ENCODE measurements at regions not wholly inside any gene's neighbourhood (a gene's known extent, or its start where the extent isn't known, plus 50 kb on each side); places are given as distances from the start of the nearest gene placed in this dataset.

DNA sequence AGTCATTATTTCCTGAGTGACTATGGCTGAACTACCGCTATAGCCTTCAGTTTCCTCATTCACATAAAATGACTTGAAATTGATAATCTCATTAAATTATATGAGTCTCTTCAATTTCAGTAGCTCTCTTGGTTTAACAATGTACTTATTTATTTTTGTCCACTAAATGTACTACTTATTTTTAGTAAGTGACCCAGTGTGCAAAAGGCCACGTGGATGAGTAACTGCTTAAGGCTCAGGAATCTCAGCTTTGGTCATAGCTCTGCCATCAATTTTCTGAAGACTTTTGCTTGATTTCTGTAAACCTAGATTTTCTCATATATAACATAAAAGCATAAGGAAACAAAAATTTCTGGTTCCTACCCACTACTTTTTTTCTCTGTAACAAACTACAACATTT is 1132.9 kb upstream of the CDH8 start:
- Mint-ChIP-seq H3K36me3 (no peaks in the 10 kb centered on the region), H3K4me1 (no peaks in the 10 kb centered on the region), H3K9me3 (peaks cover 9 to 30% of the 10 kb centered on the region in 2 donors), H3K4me3 (no peak overlapping the region), H3K27me3 (ENCODE audit: low read depth in 2 of 2) (no peaks in the 10 kb centered on the region), H3K27ac (no peak overlapping the region)
- intact Hi-C loops (cut with micrococcal nuclease) = no loop called here
- Histone ChIP-seq H3K4me3 (ENCODE audit: low read length) (no peak overlapping the region), H3K4me1 (ENCODE audit: control insufficient read depth, insufficient read depth, low read length) (no peaks in the 10 kb centered on the region), H3K36me3 (ENCODE audit: control insufficient read depth, insufficient read depth, low read length) (no peaks in the 10 kb centered on the region), H3K9me3 (ENCODE audit: control insufficient read depth, insufficient read depth, low read length) (peaks cover 12% of the 10 kb centered on the region), H3K27me3 (ENCODE audit: control insufficient read depth, insufficient read depth, low read length) (no peaks in the 10 kb centered on the region), H3K27ac (ENCODE audit: low read length) (no peak overlapping the region)
- no peak for DNase-seq
- TF ChIP-seq, protein P1, sequence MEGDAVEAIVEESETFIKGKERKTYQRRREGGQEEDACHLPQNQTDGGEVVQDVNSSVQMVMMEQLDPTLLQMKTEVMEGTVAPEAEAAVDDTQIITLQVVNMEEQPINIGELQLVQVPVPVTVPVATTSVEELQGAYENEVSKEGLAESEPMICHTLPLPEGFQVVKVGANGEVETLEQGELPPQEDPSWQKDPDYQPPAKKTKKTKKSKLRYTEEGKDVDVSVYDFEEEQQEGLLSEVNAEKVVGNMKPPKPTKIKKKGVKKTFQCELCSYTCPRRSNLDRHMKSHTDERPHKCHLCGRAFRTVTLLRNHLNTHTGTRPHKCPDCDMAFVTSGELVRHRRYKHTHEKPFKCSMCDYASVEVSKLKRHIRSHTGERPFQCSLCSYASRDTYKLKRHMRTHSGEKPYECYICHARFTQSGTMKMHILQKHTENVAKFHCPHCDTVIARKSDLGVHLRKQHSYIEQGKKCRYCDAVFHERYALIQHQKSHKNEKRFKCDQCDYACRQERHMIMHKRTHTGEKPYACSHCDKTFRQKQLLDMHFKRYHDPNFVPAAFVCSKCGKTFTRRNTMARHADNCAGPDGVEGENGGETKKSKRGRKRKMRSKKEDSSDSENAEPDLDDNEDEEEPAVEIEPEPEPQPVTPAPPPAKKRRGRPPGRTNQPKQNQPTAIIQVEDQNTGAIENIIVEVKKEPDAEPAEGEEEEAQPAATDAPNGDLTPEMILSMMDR (IDR thresholded peaks at IDR 0.05) = no peak
- 73% methylated on average over 1 of the region's 2 CpGs for WGBS (ENCODE audit: insufficient coverage)
- ATAC-seq = no peak

DNA sequence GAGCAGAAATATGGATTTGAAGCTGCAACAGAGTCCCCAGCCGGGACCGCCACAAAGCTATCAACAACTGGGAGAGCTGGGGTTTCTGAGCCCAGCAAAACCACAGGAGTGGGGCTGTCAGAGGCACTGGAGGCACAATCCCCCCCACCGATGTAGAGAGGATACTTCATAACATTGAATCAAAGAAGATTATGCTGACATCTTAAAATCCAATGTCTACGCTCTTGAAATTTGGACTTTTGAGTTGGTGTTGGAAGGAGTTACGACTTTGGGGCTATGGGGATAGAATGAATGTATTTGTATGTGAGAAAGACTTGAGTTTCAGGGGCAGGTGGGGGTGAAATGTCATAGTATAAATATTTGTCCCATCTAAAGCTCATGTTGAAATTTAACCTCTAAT is 1121.6 kb upstream of the CDH8 start:
- Mint-ChIP-seq H3K27ac (no peak overlapping the region), H3K36me3 (peaks cover 6% of the 10 kb centered on the region), H3K27me3 (ENCODE audit: low read depth in 2 of 2) (no peaks in the 10 kb centered on the region), H3K9me3 (peaks cover 9 to 13% of the 10 kb centered on the region in 2 donors), H3K4me1 (no peaks in the 10 kb centered on the region), H3K4me3 (no peak overlapping the region)
- ATAC-seq (no peak), DNase-seq (no peak)
- Histone ChIP-seq H3K4me1 (ENCODE audit: control insufficient read depth, insufficient read depth, low read length) (no peaks in the 10 kb centered on the region), H3K4me3 (ENCODE audit: low read length) (no peak overlapping the region), H3K27me3 (ENCODE audit: control insufficient read depth, insufficient read depth, low read length) (no peaks in the 10 kb centered on the region), H3K36me3 (ENCODE audit: control insufficient read depth, insufficient read depth, low read length) (no peaks in the 10 kb centered on the region), H3K27ac (ENCODE audit: low read length) (no peak overlapping the region), H3K9me3 (ENCODE audit: control insufficient read depth, insufficient read depth, low read length) (no peaks in the 10 kb centered on the region)
- TF ChIP-seq, protein P1 (IDR thresholded peaks at IDR 0.05) = no peak
- intact Hi-C loops (cut with micrococcal nuclease) = no loop called here
- 89% methylated on average over 5 of the region's 5 CpGs for WGBS (ENCODE audit: insufficient coverage)

DNA sequence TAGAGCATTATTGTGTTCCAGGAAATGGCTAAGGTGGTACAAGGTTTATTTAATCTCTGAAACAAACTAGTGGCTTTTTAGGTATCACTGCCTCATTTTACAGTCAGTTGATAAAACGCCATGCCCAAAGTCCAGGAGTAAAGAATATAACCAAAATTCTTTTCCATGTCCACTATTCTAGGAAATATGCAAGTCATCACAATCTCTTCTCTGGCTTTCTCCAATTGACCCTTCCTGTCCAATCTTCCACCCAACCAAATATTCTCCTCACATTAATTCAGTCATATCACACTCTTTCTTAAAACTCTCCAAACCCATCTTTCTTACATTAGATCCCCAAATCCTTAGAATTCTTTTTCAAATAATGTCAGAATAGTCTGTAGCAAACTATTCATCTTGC is 1110.0 kb upstream of the CDH8 start:
- Mint-ChIP-seq H3K36me3 (no peaks in the 10 kb centered on the region), H3K9me3 (peaks cover 13 to 17% of the 10 kb centered on the region in 2 donors), H3K4me1 (no peaks in the 10 kb centered on the region), H3K27ac (no peak overlapping the region), H3K4me3 (no peak overlapping the region), H3K27me3 (ENCODE audit: low read depth in 2 of 2) (no peaks in the 10 kb centered on the region)
- no peak overlapping the region for H3K4me3 ChIP-seq (ENCODE audit: low read length)
- WGBS (ENCODE audit: insufficient coverage) = 65% methylated on average over 1 of the region's 1 CpG
- intact Hi-C loops (cut with micrococcal nuclease) = no loop called here
- TF ChIP-seq, protein P1 (IDR thresholded peaks at IDR 0.05) = no peak
- H3K36me3 ChIP-seq (ENCODE audit: control insufficient read depth, insufficient read depth, low read length) = no peaks in the 10 kb centered on the region
- H3K27ac ChIP-seq (ENCODE audit: low read length) = no peak overlapping the region
- ATAC-seq = no peak
- no peak for DNase-seq
- H3K4me1 ChIP-seq (ENCODE audit: control insufficient read depth, insufficient read depth, low read length) = no peaks in the 10 kb centered on the region
- H3K27me3 ChIP-seq (ENCODE audit: control insufficient read depth, insufficient read depth, low read length) = no peaks in the 10 kb centered on the region
- H3K9me3 ChIP-seq (ENCODE audit: control insufficient read depth, insufficient read depth, low read length) = peaks cover 3% of the 10 kb centered on the region

DNA sequence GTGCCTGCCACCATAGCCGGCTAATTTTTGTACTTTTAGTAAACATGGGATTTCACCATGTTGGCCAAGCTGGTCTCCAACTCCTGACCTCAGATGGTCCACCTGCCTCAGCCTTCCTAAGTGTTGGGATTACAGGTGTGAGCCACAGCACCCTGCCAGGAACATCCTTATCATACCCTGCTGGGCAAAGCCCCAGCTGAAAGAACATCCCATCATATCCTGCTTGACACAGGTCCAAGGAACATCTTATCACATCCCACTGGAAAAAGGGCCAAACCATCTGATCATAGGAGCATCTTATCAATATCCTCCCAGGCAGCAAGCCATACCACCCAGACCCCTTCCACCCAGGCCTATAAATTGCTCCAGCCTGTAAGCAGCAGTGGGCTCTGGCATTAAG is 1109.2 kb upstream of the CDH8 start:
- Histone ChIP-seq H3K27ac (ENCODE audit: low read length) (no peak overlapping the region), H3K9me3 (ENCODE audit: control insufficient read depth, insufficient read depth, low read length) (peaks cover 3% of the 10 kb centered on the region), H3K4me3 (ENCODE audit: low read length) (no peak overlapping the region), H3K27me3 (ENCODE audit: control insufficient read depth, insufficient read depth, low read length) (no peaks in the 10 kb centered on the region), H3K36me3 (ENCODE audit: control insufficient read depth, insufficient read depth, low read length) (no peaks in the 10 kb centered on the region), H3K4me1 (ENCODE audit: control insufficient read depth, insufficient read depth, low read length) (no peaks in the 10 kb centered on the region)
- Mint-ChIP-seq H3K36me3 (no peaks in the 10 kb centered on the region), H3K27ac (no peak overlapping the region), H3K4me1 (no peaks in the 10 kb centered on the region), H3K4me3 (no peak overlapping the region), H3K27me3 (ENCODE audit: low read depth in 2 of 2) (no peaks in the 10 kb centered on the region), H3K9me3 (peaks cover 15 to 17% of the 10 kb centered on the region in 2 donors)
- ATAC-seq (no peak), DNase-seq (no peak)
- 95% methylated on average over 1 of the region's 1 CpG for WGBS (ENCODE audit: insufficient coverage)
- intact Hi-C loops (cut with micrococcal nuclease) = no loop called here
- TF ChIP-seq, protein P1 (IDR thresholded peaks at IDR 0.05) = no peak

Measured in natural killer cell (primary cell).